PFSK-1 (cell line): ENCODE measurements at regions not wholly inside any gene's neighbourhood (a gene's known extent, or its start where the extent isn't known, plus 50 kb on each side); places are given as distances from the start of the nearest gene placed in this dataset.

Experiments
- FOXP2 ChIP-seq: optimal IDR thresholded peaks from 2 replicates; pipeline ENCODE3; 2011; ENCODE audit warnings: borderline replicate concordance, control low read depth, inconsistent platforms; ENCODE audit not compliant: insufficient read depth; ENCODE audit errors: extremely low read length, extremely low read depth
- POLR2AphosphoS5 ChIP-seq: IDR thresholded peaks from 2 replicates; pipeline ENCODE4 v1.6.1; 2012; ENCODE audit warnings: low read depth, mild to moderate bottlenecking, control low read depth, low read length, moderate library complexity
- SIN3A ChIP-seq: IDR thresholded peaks from 2 replicates; pipeline ENCODE4 v1.6.1; 2012; ENCODE audit warnings: mild to moderate bottlenecking, low read length, moderate library complexity, borderline replicate concordance; ENCODE audit not compliant: insufficient read depth
- TAF1 ChIP-seq: IDR thresholded peaks from 2 replicates; pipeline ENCODE4 v1.6.1; 2012; ENCODE audit warnings: low read length, control low read depth, borderline replicate concordance; ENCODE audit not compliant: insufficient read depth
- TF ChIP-seq, protein P1 (sequence below), 2 experiments: IDR thresholded peaks; 2 replicates each; pipeline versions ENCODE4 v1.6.1 to v1.8.0; 2011 to 2012; ENCODE audit warnings: low read depth in 2 of 2, low read length in 2 of 2, control low read depth in 1 of 2, inconsistent platforms in 1 of 2, mild to moderate bottlenecking in 1 of 2, moderate library complexity in 1 of 2; ENCODE audit not compliant: insufficient read depth in 1 of 2

DNA sequence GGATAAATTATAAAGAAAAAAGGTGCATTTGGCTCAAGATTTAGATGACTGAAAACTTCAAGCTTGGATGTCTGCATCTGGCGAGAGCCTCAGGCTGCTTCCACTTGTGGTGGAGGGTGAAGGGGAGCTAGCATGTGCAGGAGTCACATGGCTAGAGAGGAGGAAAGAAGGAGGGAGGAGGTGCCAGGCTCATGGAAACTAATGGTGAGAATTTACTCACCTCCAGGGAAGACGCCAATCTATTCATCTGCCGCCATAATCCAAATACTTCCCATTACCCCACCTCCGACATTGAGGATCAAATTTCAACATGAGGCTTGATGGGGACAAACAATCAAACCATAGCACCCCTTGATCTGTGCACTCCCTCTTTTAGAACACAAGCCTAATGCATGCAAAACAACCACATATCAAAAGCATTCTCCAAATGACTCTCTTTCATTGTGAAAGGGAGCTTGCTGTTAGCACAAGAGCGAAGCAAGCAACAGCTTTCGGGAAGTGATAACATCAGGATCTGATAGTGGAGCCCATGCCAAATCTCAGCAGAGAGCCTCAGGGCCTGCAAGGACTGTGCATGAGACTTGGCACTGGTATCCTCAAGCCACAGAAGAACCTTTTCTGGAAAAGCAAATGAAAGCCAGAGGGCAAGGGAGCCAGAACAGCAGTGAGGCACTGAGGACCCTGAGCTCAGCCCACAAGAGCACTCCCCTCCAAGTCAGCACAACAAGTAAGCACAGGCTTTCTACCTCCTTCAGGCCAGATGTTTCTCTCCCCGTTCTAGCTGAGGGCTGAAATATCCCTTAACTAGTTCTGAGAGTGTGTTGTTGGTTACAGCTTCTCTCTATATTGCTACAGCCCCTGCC lies 50.2 kb upstream of the THBS1 start:
- TF ChIP-seq TAF1 (no peak), POLR2AphosphoS5 (no peak), SIN3A (no peak), FOXP2 (no peak)
- TF ChIP-seq, protein P1, sequence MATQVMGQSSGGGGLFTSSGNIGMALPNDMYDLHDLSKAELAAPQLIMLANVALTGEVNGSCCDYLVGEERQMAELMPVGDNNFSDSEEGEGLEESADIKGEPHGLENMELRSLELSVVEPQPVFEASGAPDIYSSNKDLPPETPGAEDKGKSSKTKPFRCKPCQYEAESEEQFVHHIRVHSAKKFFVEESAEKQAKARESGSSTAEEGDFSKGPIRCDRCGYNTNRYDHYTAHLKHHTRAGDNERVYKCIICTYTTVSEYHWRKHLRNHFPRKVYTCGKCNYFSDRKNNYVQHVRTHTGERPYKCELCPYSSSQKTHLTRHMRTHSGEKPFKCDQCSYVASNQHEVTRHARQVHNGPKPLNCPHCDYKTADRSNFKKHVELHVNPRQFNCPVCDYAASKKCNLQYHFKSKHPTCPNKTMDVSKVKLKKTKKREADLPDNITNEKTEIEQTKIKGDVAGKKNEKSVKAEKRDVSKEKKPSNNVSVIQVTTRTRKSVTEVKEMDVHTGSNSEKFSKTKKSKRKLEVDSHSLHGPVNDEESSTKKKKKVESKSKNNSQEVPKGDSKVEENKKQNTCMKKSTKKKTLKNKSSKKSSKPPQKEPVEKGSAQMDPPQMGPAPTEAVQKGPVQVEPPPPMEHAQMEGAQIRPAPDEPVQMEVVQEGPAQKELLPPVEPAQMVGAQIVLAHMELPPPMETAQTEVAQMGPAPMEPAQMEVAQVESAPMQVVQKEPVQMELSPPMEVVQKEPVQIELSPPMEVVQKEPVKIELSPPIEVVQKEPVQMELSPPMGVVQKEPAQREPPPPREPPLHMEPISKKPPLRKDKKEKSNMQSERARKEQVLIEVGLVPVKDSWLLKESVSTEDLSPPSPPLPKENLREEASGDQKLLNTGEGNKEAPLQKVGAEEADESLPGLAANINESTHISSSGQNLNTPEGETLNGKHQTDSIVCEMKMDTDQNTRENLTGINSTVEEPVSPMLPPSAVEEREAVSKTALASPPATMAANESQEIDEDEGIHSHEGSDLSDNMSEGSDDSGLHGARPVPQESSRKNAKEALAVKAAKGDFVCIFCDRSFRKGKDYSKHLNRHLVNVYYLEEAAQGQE (IDR thresholded peaks at IDR 0.05; ENCODE audit: insufficient read depth in 1 of 2, low read depth in 2 of 2, low read length in 2 of 2) = no peak
